Forelimb muscle (tissue), 1 donor: ENCODE measurements at regions not wholly inside any gene's neighbourhood (a gene's known extent, or its start where the extent isn't known, plus 50 kb on each side); places are given as distances from the start of the nearest gene placed in this dataset.
"Not testable (repeated sequence)": the region's sequence is repeated elsewhere in the genome, so short reads cannot be mapped to it uniquely, and the experiment has no call there.

Experiments used
- DNase-seq: peaks from one replicate; pipeline ENCODE4 v3.0.0-alpha.2; 2013; ENCODE audit warnings: low read depth

DNA sequence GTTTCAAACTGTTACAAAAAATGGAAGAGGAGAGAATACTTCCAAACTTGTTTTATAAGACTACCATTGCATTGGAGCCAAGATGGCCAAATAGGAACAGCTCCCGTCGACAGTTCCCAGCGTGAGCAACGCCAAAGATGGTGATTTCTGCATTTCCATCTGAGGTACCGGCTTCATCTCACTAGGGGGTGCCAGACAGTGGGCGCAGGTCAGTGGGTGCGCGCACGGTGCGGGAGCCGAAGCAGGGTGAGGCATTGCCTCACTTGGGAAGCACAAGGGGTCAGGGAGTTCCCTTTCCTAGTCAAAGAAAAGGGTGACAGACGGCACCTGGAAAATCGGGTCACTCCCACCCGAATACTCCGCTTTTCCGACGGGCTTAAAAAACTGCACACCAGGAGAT, 149.7 kb upstream of the POF1B start:
- DNase-seq, result not testable (repeated sequence)

DNA sequence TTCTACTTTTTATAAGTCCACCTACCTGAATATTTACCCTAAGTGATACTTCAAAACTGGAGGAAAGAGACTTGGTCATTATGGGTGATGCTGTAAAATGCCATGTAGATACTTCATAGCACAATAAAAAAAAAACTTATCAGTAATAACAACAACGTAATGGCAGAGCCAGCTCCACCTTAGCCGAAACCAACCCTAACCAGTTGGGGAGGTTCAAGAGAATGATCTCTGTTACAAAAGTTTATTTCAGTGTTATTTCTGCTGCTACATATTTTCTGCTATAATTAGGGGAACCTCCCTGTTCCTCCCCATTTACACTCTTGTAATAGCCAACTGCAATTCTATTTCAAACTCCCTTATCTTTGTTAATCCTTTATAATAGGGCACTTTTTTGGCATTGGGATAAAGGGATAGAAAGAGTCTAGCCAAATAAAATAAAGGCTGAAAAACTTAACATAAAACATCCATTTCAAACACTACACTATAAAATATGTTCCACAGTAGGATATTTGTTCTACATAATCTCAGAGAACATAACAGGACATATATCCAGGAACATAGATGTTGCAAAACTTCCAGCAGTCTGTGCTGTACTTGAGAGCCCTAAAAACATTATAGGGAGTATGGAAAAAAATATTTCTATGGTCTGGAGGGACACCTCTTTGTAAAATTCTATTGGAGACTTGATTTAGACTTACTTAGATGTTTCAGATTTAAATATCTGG, 138.7 kb upstream of the POF1B start:
- DNase-seq, result no peak

DNA sequence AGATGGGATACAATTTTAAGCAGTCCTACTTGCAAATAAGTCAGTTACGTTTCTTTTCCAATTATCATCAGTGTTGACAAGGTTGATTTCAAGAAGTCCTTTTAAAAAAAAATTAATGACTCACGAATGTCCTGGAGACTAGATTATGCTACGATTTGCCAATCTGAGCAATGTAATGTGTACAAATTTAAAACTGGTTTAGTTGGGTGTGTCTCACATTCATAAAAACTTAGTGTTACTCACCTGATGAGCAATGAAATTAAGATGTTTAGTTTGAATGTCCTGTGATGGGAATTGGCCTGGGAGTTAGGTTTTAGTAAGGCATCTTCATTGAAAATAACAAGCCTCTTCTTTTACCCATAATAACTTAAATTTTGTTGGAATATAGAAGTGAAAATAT, 136.7 kb upstream of the POF1B start:
- DNase-seq, result no peak

DNA sequence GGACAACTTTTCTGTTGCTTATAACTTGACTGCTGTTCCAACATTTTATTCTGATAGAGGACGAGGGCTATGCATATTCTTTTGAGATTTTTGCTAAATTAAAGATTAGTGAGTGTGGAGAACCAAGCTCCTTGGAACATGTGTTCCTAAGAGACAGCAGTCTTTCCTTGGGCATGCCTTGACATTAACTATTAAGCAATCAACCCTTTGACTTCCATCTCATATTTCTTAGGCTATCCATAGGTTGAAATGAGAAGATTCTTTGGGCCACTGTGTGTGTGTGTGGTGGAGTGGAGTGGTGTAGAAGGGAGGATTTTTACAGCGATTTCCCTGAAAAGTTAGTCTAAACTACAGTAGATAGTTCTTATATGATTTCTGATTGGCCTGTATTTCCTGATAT, 127.4 kb upstream of the POF1B start:
- DNase-seq, result no peak

DNA sequence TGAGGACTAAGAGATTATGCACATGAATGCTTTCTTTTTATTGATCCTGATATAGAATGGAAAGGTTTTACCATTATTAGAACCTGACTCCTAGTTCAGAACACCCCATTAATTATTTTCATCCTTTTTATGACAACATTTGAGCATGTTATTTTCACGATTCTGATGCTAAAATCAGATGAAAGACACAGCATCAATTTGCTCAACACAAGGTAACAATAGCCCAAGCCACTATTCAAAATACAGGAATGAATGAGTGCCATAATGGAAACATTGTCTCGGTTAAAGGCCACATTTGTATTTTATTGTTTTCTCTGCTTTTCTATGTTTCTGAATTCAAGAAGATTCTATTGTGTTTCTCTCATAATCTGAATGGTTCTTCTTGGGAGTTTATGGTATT, 126.3 kb upstream of the POF1B start:
- no peak for DNase-seq

DNA sequence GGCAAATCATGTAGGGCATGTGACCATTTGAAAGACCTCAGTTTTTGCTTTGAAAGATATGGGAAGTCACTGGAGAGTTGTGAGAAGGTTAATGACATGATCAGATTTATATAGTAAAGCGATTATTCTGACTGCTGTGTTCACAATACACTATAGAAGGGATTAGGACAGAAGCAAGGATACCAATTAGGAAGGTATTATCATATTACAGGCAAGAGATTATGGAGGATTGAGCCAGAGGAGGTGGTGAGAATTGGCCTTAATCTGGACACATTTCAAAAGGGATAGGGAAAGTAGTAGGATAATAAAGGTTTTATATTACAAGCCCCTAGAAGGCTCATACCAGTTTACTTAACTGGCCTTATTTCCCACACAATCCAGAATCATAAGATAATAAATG, 124.9 kb upstream of the POF1B start:
- no peak for DNase-seq

DNA sequence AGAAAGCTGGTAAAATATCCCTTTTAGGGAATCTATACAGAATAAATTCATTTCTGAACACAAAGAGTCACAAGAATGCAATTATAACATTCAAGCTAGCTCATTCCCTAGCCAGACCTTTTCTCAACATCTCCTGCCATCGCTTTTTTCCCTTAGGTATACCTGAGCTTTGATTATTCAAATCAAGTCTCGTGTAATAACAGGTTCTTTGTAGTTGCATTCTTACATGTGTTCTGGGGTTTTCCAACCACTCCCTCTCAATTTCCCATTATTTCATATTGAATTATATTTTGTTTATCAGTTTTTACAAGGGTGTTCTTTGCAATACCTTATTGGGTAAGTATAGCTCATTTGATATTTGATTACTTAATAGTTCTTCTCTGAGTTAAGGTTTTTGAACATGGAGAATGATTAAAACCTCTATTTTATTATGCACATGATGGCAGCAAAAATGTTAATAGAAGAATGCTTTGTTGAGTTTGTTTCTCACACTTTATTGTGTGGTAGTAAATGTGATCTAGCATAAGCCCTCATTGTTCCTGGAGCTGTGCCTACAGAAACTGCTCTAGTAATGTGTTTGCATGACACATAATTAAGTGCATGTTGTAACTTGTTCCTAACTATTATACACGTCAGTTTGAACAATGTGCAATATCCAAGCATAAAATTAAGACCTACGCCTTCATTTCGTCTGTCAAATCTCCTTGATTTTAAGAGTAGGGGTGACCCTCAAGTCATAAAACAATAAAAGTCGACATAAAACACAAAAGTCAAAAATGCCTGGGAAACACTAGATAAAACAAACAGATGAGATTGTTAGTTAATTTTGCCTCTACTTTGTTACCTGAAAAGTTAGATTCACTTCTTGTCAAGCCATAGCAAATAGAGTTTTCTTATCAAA, 124.0 kb upstream of the POF1B start:
- no peak for DNase-seq

DNA sequence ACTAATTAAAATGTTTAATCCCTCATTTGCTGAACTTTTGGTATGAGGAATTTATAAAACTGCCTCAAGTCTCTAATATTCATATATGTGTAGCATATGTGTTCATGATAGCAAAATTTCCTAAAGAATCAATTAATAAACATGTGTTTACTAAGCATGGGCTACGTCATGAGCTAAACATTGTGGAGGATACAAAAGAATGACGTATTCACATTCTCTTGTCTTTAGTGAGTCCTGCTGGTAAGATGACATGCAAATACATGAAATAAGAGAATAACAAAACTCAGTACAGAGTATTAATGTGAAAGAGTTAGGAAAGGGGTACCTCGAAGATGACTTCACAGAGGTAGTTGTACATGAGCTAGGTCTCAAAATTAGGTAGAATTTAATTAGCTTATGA, 121.9 kb upstream of the POF1B start:
- no peak for DNase-seq

DNA sequence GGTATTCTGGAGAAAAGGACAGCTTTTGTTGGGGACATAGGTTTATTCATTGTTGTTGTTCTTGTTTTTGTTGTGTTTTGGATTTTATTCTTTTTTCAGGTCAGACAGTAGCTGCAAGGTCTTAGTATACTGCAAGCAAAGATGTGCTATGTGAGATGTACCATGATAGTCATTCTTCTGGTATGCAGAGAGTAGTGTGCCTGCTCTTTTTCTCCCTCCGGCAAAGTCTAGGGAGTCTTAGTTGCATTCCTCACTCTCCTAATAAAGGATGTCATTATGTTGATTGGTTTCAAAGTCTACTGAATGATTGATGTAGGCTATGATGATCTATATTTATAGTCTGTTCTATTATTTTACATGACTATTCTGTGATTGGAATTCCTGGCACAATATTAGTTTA, 119.9 kb upstream of the POF1B start:
- DNase-seq, result no peak

DNA sequence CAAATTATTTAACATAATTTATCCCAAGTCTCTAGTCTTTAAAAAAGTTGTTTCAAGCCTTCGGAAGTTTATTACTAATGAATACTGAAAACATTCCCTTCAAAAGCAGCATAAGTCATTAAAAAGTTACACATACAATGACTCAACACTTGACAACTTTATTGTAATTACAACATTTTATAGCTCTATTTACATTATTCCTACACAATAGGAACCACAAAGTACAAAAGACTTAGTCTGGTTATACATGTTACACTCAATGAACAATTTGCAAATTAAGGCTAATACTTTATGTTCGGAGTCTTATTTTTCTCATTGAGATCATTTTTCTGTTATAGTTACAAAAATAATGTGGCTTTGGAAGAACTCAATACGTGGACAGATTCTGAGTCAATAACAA, 114.4 kb upstream of the POF1B start:
- no peak for DNase-seq

DNA sequence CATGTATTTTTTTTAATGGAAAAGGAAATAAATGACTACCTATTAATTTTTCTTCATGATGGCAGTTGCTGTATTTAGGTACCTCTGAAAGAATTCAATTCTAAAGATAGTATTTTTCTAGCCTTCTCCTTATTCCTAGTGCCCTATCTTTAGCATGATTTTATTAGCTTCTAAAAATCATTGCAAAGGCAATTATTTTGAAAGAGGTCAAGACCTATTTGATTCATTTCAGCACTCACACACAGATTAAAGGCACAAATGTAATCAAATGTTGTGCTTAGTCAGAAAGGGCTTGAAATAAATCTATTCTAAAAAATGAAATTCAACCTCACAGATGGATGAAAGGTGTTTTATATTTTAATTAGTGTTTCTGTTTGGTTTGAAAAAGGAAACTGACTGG, 74.8 kb upstream of the POF1B start:
- no peak for DNase-seq

DNA sequence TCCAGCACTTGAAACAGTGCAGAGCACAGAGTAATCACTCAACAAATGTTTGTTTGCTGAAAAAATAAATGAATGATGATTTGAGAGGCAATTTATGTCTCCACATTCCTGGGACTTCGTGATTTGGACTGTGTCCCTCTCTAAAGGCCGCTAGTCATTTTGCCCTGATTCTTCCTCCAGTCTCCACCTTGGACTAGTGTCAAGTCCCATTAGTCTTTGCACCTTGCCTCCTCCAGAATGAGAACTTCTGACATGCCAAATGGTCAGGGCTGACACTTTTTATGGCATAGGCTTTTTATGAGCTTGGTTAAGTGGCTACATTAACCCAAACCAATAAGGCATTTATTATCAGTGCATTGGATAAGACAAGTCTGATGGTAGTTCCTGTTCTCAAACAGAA, 65.1 kb upstream of the POF1B start:
- DNase-seq, result no peak
